Loucy (cell line): ENCODE measurements at regions not wholly inside any gene's neighbourhood (a gene's known extent, or its start where the extent isn't known, plus 50 kb on each side); places are given as distances from the start of the nearest gene placed in this dataset.

Source experiments
- EZH2phosphoT487 ChIP-seq: fragments of 200-600 bp; IDR thresholded peaks from 2 replicates; pipeline ENCODE4 v1.6.1; 2018; ENCODE audit warnings: antibody characterized with exemption, mild to moderate bottlenecking, moderate library complexity, borderline replicate concordance
- TF ChIP-seq, protein P1 (sequence below): fragments of 200-600 bp; sonication (generic); conservative IDR thresholded peaks from 2 replicates; pipeline ENCODE4 v1.5.1; 2014; ENCODE audit warnings: mild to moderate bottlenecking, antibody characterized with exemption, low read length

GRCh38 chr1:172973424-172973823 lies 77.3 kb downstream of the TNFSF18 start:
- TF ChIP-seq, protein P1, sequence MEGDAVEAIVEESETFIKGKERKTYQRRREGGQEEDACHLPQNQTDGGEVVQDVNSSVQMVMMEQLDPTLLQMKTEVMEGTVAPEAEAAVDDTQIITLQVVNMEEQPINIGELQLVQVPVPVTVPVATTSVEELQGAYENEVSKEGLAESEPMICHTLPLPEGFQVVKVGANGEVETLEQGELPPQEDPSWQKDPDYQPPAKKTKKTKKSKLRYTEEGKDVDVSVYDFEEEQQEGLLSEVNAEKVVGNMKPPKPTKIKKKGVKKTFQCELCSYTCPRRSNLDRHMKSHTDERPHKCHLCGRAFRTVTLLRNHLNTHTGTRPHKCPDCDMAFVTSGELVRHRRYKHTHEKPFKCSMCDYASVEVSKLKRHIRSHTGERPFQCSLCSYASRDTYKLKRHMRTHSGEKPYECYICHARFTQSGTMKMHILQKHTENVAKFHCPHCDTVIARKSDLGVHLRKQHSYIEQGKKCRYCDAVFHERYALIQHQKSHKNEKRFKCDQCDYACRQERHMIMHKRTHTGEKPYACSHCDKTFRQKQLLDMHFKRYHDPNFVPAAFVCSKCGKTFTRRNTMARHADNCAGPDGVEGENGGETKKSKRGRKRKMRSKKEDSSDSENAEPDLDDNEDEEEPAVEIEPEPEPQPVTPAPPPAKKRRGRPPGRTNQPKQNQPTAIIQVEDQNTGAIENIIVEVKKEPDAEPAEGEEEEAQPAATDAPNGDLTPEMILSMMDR = no peak
- TF ChIP-seq EZH2phosphoT487 = no peak
